ENCODE measurements at regions not wholly inside any gene's neighbourhood (a gene's known extent, or its start where the extent isn't known, plus 50 kb on each side); places are given as distances from the start of the nearest gene placed in this dataset.

- Mint-ChIP-seq H3K4me1 (ENCODE audit: low read depth) (no peaks in the 10 kb centered on the region), H3K36me3 (ENCODE audit: low read depth) (no peaks in the 10 kb centered on the region), H3K27ac (no peak overlapping the region), H3K9me3 (ENCODE audit: insufficient read depth) (peaks cover 7% of the 10 kb centered on the region), H3K27me3 (ENCODE audit: low read depth) (peaks cover 30% of the 10 kb centered on the region), H3K4me3 (no peak overlapping the region)
- ChIA-PET CTCF (no interaction called here), POLR2A (no interaction called here)
- no peak for DNase-seq
- no peak for ATAC-seq
These were observed 271.2 kb downstream of the TMEM121 start for GRCh38 chr14:105797546-105797945.

GRCh38 chr14:105805701-105806100, 279.3 kb downstream of the TMEM121 start:
- ChIA-PET POLR2A (no interaction called here), CTCF (no interaction called here)
- peaks cover 16% of the 10 kb centered on the region for H3K27me3 Mint-ChIP-seq (ENCODE audit: low read depth)
- H3K4me1 Mint-ChIP-seq (ENCODE audit: low read depth) = no peaks in the 10 kb centered on the region
- H3K27ac Mint-ChIP-seq = no peak overlapping the region
- no peaks in the 10 kb centered on the region for H3K36me3 Mint-ChIP-seq (ENCODE audit: low read depth)
- H3K4me3 Mint-ChIP-seq = no peak overlapping the region
- DNase-seq (no peak), ATAC-seq (no peak)
- H3K9me3 Mint-ChIP-seq (ENCODE audit: insufficient read depth) = peaks cover 8% of the 10 kb centered on the region

- no peak for ATAC-seq
- H3K4me3 Mint-ChIP-seq = no peak overlapping the region
- no peaks in the 10 kb centered on the region for H3K4me1 Mint-ChIP-seq (ENCODE audit: low read depth)
- H3K36me3 Mint-ChIP-seq (ENCODE audit: low read depth) = no peaks in the 10 kb centered on the region
- peaks cover 15% of the 10 kb centered on the region for H3K27me3 Mint-ChIP-seq (ENCODE audit: low read depth)
- CTCF ChIA-PET = no interaction called here
- POLR2A ChIA-PET = no interaction called here
- peaks cover 8% of the 10 kb centered on the region for H3K9me3 Mint-ChIP-seq (ENCODE audit: insufficient read depth)
- DNase-seq = no peak
- H3K27ac Mint-ChIP-seq = no peak overlapping the region
These were observed 280.2 kb downstream of the TMEM121 start for GRCh38 chr14:105806568-105806967.

- H3K27ac Mint-ChIP-seq = no peak overlapping the region
- H3K27me3 Mint-ChIP-seq (ENCODE audit: low read depth) = peaks cover 12% of the 10 kb centered on the region
- DNase-seq = no peak
- H3K4me1 Mint-ChIP-seq (ENCODE audit: low read depth) = no peaks in the 10 kb centered on the region
- H3K9me3 Mint-ChIP-seq (ENCODE audit: insufficient read depth) = no peaks in the 10 kb centered on the region
- ATAC-seq = no peak
- no peak overlapping the region for H3K4me3 Mint-ChIP-seq
- ChIA-PET CTCF (no interaction called here), POLR2A (no interaction called here)
- H3K36me3 Mint-ChIP-seq (ENCODE audit: low read depth) = no peaks in the 10 kb centered on the region
These were observed 291.8 kb downstream of the TMEM121 start for GRCh38 chr14:105817971-105818711.

GRCh38 chr14:105818712-105819005, 292.3 kb downstream of the TMEM121 start:
- Mint-ChIP-seq H3K36me3 (ENCODE audit: low read depth) (no peaks in the 10 kb centered on the region), H3K9me3 (ENCODE audit: insufficient read depth) (no peaks in the 10 kb centered on the region), H3K4me1 (ENCODE audit: low read depth) (no peaks in the 10 kb centered on the region), H3K27ac (no peak overlapping the region), H3K27me3 (ENCODE audit: low read depth) (peaks cover 12% of the 10 kb centered on the region), H3K4me3 (no peak overlapping the region)
- DNase-seq = no peak
- no peak for ATAC-seq
- POLR2A ChIA-PET = no interaction called here
- CTCF ChIA-PET = no interaction called here

- POLR2A ChIA-PET = no interaction called here
- H3K9me3 Mint-ChIP-seq (ENCODE audit: insufficient read depth) = no peaks in the 10 kb centered on the region
- H3K36me3 Mint-ChIP-seq (ENCODE audit: low read depth) = no peaks in the 10 kb centered on the region
- H3K27me3 Mint-ChIP-seq (ENCODE audit: low read depth) = peaks cover 44% of the 10 kb centered on the region
- DNase-seq (no peak), ATAC-seq (no peak)
- no peaks in the 10 kb centered on the region for H3K4me1 Mint-ChIP-seq (ENCODE audit: low read depth)
- no peak overlapping the region for H3K27ac Mint-ChIP-seq
- CTCF ChIA-PET = interaction anchor here (0.6 to 1.0 kb wide), 3 partner anchors 9 to 181 kb away, joined by 3 to 4 read pairs (median 3); no protein-coding TSS in a partner anchor
- no peak overlapping the region for H3K4me3 Mint-ChIP-seq
These were observed 303.8 kb downstream of the TMEM121 start for GRCh38 chr14:105830171-105830570.

- no peak for DNase-seq
- no peak for ATAC-seq
- CTCF ChIA-PET = no interaction called here
- H3K27ac Mint-ChIP-seq = no peak overlapping the region
- no peaks in the 10 kb centered on the region for H3K4me1 Mint-ChIP-seq (ENCODE audit: low read depth)
- no peaks in the 10 kb centered on the region for H3K36me3 Mint-ChIP-seq (ENCODE audit: low read depth)
- peaks cover 3% of the 10 kb centered on the region for H3K27me3 Mint-ChIP-seq (ENCODE audit: low read depth)
- H3K4me3 Mint-ChIP-seq = no peak overlapping the region
- POLR2A ChIA-PET = no interaction called here
- no peaks in the 10 kb centered on the region for H3K9me3 Mint-ChIP-seq (ENCODE audit: insufficient read depth)
These were observed 309.8 kb downstream of the TMEM121 start for GRCh38 chr14:105836160-105836559.

- Mint-ChIP-seq H3K4me1 (ENCODE audit: low read depth) (no peaks in the 10 kb centered on the region), H3K4me3 (no peak overlapping the region), H3K27me3 (ENCODE audit: low read depth) (no peaks in the 10 kb centered on the region), H3K9me3 (ENCODE audit: insufficient read depth) (no peaks in the 10 kb centered on the region), H3K27ac (no peak overlapping the region), H3K36me3 (ENCODE audit: low read depth) (no peaks in the 10 kb centered on the region)
- no peak for ATAC-seq
- POLR2A ChIA-PET = no interaction called here
- CTCF ChIA-PET = no interaction called here
- DNase-seq = peak; percentile 13
These were observed 310.3 kb downstream of the TMEM121 start for GRCh38 chr14:105836730-105837129.

- DNase-seq (no peak), ATAC-seq (no peak)
- CTCF ChIA-PET = no interaction called here
- POLR2A ChIA-PET = no interaction called here
- H3K27me3 Mint-ChIP-seq (ENCODE audit: low read depth) = no peaks in the 10 kb centered on the region
- H3K4me1 Mint-ChIP-seq (ENCODE audit: low read depth) = no peaks in the 10 kb centered on the region
- H3K9me3 Mint-ChIP-seq (ENCODE audit: insufficient read depth) = no peaks in the 10 kb centered on the region
- no peak overlapping the region for H3K4me3 Mint-ChIP-seq
- H3K36me3 Mint-ChIP-seq (ENCODE audit: low read depth) = no peaks in the 10 kb centered on the region
- no peak overlapping the region for H3K27ac Mint-ChIP-seq
These were observed 311.1 kb downstream of the TMEM121 start for GRCh38 chr14:105837349-105838063.

- no peak overlapping the region for H3K4me3 Mint-ChIP-seq
- ChIA-PET POLR2A (no interaction called here), CTCF (no interaction called here)
- H3K9me3 Mint-ChIP-seq (ENCODE audit: insufficient read depth) = no peaks in the 10 kb centered on the region
- no peaks in the 10 kb centered on the region for H3K4me1 Mint-ChIP-seq (ENCODE audit: low read depth)
- DNase-seq (peak; percentile 15), ATAC-seq (no peak)
- no peak overlapping the region for H3K27ac Mint-ChIP-seq
- H3K27me3 Mint-ChIP-seq (ENCODE audit: low read depth) = no peaks in the 10 kb centered on the region
- no peaks in the 10 kb centered on the region for H3K36me3 Mint-ChIP-seq (ENCODE audit: low read depth)
These were observed 311.7 kb downstream of the TMEM121 start for GRCh38 chr14:105838107-105838506.

- H3K27me3 Mint-ChIP-seq (ENCODE audit: low read depth) = no peaks in the 10 kb centered on the region
- ATAC-seq (no peak), DNase-seq (peak; percentile 3)
- POLR2A ChIA-PET = no interaction called here
- H3K4me1 Mint-ChIP-seq (ENCODE audit: low read depth) = no peaks in the 10 kb centered on the region
- no peak overlapping the region for H3K4me3 Mint-ChIP-seq
- CTCF ChIA-PET = no interaction called here
- no peaks in the 10 kb centered on the region for H3K9me3 Mint-ChIP-seq (ENCODE audit: insufficient read depth)
- no peak overlapping the region for H3K27ac Mint-ChIP-seq
- H3K36me3 Mint-ChIP-seq (ENCODE audit: low read depth) = no peaks in the 10 kb centered on the region
These were observed 312.4 kb downstream of the TMEM121 start for GRCh38 chr14:105838591-105839424.

- no peak for ATAC-seq
These were observed 313.3 kb downstream of the TMEM121 start for GRCh38 chr14:105839425-105840265.

More at GRCh38 chr14:105839425-105840265, 313.3 kb downstream of the TMEM121 start:
- Mint-ChIP-seq H3K4me3 (no peak overlapping the region), H3K9me3 (ENCODE audit: insufficient read depth) (no peaks in the 10 kb centered on the region), H3K27me3 (ENCODE audit: low read depth) (no peaks in the 10 kb centered on the region), H3K36me3 (ENCODE audit: low read depth) (no peaks in the 10 kb centered on the region), H3K27ac (no peak overlapping the region), H3K4me1 (ENCODE audit: low read depth) (no peaks in the 10 kb centered on the region)
- CTCF ChIA-PET = no interaction called here
- DNase-seq = peak; percentile 14
- POLR2A ChIA-PET = no interaction called here

All from activated CD8-positive, alpha-beta T cell treated with anti-CD3 and anti-CD28 coated beads, Interleukin-2, amount 10 ng/mL, durations not matched to agents 7 days and 5 days (primary cell).